HG03520 (cell line): ENCODE measurements at regions not wholly inside any gene's neighbourhood (a gene's known extent, or its start where the extent isn't known, plus 50 kb on each side); places are given as distances from the start of the nearest gene placed in this dataset.
A peak's percentile ranks its signal among the peaks of the same experiment; 100 is the strongest.

Experiments
- ATAC-seq: cut with Tn5 transposase; IDR thresholded peaks from one replicate; pipeline ENCODE4 v1.9.1; 2021; ENCODE audit warnings: mild to moderate bottlenecking, moderate library complexity; ENCODE audit not compliant: unreplicated experiment

DNA sequence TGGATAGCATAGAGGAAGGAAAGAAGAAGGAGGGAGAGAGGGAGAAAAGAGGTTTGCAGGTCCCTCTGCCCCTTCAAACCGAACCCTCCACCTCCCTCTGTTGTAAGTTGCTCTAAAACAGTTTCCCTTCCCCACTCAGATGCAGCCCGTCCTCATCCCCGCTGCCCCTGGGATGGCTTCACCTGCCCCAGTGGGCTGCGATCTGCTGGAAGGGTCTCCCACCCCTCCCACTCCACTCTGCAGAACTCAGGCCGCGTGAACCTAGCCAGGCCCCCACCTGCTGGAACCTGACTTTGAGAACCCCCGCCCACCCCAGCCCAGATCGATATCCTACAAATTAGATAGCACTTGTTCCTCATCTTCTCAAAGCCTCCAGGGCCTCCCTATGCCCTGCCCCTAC lies 190.8 kb downstream of the DLL1 start:
- ATAC-seq: no peak

DNA sequence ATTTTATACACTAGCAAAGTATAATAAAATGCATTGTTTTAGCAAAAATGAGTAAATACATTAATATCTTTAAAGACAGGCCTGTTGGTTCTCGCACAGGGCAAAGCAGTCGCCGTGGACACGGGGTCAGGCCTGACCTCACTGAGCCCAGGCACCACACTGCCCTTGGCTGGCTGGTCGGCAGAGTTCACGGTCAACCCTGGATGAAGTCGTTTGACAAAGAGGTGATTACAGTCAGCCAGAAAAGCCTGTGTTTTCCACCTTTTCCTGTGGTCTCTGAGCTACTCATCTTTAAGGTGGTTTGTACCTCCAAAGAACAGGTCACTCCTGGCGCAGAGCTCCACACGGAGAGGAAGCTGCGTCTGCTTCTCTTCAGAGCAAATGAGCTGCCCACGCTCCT lies 191.5 kb downstream of the DLL1 start:
- ATAC-seq: no peak

DNA sequence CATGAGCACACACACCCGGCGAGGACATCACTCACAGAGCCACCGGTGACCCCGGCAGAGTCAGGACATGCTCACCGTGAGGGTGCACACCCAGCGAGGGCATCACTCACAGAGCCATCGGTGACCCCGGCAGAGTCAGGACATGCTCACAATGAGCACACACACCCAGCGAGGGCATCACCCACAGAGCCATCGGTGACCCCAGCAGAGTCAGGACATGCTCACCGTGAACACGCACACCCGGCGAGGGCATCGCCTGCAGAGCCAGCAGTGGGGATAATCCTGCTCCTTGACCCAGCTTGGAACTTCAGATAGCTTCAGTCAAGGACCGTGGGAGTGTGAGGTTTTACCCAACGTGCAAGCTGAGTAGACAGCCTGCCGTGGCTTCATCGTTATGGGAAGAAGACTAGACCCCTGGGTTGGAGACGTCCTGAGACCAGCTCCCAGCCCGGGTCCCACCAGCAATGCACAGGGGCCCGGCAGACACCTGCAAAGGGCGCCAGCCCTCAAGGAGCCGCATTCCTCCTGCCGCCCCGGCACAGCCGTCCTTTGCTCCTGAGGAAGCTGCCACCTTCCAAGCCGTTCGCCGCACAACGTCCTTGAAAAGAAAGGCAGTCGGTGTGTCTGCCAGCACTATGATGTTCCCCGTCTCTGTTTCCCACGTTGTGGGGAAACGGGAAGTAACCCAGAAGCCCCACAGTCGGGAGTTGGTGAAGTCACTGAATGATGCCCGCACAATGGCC lies 192.3 kb downstream of the DLL1 start:
- ATAC-seq: no peak

DNA sequence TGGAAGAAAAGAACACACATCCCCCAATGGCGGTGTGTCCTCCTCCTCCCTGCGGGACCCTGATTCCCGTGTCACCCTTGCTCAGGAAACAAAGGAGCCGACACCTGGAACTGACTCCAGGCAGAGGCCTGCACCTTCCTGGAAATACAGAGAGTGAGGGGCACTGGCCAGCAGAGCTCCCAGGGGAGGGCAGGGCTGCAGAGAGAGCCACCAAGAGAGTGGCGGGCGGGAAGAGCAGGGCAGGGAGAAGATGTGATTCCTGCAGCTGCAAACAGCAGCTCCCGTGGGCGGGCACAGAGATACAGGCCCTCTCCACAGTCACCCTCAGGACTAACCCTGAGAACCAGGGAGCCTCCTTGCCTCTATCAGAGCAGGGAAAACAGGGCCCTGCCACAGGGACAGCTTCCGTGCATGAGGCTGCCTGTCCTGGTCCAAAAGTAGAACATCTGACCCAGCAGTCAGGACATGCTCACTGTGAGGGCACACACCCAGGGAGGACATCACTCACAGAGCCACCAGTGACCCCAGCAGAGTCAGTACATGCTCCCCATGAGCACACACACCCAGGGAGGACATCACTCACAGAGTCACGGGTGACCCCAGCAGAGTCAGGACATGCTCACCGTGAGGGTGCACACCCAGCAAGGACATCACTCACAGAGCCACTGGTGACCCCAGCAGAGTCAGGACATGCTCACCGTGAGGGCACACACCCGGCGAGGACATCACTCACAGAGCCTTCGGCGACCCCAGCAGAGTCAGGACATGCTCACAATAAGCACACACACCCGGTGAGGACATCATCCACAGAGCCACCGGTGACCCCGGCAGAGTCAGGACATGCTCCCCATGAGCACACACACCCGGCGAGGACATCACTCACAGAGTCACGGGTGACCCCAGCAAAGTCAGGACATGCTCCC lies 193.1 kb downstream of the DLL1 start:
- no peak for ATAC-seq

DNA sequence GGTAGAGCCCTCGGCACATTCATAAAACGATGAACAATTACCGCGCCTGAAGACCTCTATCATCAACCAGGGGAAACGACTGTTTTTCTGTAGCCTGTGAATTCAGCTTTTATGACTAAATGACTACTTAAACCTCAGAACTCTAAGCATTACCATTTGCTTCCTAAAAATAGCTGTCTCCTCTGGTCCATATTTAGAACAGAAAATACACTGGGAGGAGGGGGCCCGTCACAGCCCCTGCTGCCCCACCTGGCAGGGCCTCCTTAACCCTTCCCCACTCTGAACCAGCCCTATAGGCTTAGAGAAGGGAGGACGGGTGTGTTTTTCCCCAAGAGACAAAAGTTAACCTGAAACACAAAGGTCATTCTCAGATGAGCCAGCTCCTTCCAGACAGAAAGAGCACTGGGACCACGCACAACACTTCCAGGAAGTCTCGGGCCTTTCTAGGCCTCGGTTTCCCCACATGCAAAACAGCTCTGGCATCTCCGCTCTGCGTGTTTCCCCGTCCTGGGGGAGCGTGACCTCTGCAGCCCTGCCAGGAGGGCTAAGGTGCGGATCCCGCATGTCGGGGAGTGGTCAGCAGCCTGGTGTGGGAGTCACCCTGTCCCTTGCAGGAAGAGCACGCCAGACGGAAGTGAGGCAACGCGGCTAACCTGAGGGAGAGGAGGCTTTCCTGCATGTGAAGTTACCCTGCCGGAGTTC lies 193.9 kb downstream of the DLL1 start:
- no peak for ATAC-seq

DNA sequence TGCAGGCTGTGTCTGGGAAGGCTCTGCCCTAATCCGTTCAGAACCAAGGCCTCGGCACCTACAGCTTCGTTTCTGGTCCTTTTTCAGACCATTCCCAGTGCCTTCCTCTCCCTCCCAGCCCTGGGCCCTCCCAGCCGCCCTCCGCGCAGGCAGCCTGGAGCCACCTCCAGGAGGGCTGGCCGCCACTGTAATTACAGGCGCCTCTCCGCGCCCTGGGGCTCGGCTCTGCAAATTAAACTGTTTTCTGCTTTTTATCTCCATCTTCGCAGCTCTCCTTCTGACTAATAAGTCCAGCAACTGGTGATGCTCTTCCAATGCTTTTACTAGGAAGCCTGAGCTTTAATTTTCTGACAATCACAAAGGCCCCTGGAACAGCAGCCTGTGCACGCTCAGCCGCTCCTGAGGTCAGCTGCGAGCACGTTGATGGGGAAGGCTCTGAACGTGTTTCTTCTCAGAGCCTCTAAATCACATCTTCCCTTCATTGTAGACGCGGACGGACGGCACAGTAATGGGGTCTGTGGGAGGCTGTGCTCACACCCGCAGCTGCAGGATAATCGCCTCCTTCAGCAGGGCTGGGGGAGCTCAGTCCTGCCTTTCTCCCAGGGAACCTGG lies 194.6 kb downstream of the DLL1 start:
- no peak for ATAC-seq

DNA sequence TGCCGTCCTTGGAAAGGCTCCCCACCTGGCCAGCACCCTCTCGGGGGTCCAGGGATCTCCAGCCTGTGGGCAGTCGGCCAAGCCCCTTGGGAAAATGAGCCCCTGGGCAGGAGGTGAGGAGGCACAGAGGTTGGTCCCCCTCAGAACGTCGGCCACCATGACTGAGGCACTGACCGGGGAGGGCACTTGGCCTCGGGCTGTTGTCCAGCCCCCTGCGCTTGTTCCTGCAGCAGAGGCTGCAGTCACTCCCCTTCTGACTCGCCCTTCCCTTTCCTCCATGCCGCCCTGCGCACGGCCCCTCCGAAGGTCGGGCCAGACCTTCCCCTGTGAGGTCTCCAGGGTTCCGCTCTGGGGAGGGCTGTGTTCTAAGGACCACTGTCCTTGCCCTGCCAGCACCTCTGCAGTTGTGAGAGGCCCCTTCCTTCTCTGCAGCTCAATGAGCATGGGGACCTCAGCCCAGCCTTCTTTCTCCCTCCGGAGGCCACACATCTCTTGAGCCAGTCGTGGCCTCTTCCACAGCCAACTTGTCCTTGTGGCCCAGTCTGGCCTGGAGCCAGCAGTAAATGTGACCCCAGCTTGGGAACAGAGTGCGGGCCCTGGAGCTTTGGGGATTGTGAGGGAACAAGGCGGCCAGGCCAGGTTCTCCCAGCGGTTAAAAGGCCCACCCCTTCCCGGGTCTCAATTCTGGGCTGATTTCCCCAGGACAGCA lies 195.5 kb downstream of the DLL1 start:
- ATAC-seq: no peak

DNA sequence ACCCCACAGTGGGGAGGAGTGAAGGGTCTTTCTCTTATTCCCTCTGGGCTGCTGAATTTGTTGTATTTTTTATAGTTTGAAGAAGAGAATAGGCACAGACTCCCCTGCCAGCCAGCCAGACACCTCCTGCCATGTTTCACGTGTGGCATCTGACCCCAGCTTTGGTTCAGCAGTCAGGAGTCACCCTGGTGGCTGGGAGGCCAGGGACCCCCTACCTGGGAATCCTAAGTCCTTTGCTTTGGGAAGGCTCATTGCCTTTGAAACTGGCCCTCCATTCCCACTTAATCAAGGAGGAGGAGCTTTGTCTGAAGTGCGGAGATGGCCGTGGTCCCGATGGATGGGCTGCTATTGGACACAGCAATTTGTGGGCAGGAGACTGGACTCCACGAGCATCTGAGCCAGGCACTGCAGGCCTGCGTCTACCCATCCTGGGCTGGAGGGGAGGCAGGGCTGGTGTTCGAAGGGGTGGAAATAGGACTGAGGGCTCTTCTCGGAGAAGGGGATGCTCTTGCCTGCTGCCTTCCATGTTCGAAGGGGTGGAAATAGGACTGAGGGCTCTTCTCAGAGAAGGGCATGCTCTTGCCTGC lies 196.1 kb downstream of the DLL1 start:
- no peak for ATAC-seq

DNA sequence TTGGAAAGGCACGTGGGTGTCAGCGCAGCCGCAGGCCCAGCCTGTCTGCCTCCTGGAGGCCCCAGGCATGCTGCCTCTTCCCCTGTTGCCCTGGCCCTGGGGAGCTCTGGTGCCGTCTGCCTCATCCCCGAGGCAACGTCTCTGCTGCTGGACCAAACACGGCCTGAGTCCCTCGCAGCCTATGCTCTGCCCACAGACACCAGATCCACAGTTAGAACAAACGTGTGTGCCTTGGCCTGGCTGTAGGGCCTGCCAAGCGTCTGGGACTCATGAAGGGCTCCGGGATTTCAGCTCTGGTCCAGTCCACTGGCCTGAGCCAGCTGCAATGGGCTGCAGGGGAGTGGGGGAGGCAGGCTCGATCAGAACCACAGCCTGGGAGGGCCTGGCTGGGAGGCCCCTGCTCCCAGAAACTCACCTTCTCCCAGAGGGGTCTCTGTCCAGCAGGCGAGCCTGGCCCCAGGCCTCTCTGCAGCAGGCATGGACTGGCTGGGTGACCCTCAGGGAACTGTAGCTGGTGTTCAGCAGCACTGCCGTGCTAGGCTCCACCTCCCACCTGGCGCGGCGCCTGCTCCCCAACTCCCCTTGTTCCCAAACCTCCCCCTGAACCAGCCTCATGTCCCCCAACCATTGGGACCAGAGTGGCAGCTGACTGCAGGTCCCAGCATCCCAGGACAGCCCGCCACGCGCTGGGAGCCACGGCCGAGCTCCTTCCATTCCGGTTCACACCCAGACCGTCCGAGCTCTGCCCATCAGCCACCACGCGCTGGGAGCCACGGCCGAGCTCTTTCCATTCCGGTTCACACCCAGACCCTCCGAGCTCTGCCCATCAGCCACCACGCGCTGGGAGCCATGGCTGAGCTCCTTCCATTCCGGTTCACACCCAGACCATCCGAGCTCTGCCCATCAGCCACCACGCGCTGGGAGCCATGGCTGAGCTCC lies 197.0 kb downstream of the DLL1 start:
- no peak for ATAC-seq

DNA sequence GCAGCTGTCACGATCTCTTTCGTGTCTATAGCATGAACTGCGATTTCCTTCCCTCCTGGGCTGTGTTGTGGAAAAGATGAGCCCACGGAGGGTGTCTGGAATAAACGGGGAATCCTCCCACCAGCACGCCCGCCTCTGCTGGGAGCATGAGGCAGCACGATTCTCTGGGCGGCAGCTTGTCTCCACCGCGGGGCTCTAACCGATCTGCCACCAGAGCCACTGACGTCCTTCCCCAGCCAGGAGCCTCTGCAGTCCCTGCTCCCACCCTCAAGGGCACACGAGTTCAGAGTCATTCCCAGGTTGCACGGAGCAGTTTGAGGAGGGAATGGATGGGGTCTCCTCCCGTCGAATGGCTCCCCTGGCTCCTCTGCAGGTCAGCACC lies 197.6 kb downstream of the DLL1 start:
- no peak for ATAC-seq

DNA sequence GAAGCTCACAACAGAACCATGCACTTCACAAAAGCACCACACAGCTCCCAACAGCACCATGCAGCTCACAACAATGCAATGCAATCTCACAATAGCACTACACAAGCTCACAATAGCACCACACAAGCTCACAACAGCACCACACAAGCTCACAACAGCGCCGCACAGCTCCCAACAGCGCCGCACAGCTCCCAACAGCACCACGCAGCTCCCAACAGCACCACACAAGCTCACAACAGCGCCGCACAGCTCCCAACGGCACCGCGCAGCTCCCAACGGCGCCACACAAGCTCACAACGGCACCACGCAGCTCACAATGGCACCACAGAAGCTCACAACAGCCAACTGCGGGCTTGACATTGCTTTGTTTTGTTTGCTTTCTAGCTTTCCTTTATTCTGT lies 198.1 kb downstream of the DLL1 start:
- no peak for ATAC-seq

DNA sequence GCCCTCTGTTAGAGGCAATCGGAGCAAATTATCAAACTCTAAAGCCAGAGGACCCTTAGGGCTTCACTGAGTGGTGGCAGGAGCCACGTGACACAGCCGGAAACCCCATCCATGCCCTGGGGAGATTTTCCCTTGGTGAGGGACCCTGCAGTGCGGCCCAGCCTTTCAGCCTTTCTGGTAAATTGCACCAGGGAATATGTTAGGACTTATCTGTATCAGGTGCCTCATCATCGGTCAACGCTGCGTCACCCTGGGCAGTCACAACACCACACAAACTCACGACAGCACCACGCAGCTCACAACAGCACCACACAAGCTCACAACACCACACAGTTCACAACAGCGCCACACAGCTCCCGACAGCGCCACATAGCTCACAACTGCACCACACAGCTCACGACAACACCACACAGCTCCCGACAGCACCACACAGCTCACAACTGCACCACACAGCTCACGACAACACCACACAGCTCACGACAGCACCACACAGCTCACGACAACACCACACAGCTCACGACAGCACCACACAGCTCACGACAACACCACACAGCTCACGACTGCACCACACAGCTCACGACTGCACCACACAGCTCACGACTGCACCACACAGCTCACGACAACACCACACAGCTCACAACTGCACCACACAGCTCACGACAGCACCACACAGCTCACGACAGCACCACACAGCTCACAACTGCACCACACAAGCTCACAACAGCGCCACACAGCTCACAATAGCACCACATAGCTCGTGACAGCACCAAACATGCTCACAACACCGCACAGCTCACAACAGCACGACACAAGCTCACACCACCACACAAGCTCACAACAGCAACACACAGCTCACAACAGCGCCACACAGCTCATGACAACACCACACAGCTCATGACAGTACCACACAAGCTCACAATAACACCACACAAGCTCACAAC lies 199.0 kb downstream of the DLL1 start:
- no peak for ATAC-seq

DNA sequence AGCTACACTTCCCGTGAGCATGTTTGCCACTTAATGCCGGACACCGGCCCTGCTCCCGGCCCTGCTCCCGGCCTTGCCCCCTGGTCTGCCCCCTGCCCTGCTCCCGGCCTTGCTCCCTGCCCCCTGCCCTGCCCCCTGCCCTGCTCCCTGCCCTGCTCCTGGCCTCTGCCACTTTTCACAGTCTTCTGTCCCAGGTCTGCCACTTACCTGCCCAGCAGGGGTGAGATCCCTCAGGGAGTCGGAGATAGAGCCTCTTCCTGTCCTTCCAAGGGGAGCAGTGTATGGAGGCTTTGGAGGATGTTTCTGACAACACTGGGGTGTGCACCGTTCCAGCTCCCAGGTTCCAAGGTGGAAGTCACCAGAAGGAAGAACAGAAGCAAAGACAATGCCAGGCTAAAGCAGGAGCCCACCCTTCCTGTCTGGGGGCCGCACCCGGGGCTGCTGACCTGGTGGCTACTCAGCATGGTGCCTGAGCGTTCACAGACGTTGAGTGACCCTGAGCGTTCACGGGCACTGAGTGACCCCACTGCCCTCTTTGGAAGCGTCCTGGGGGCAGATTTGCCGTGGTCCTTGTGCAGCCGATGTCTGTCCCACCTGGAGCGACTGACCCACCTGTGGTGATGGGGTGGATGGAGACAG lies 199.8 kb downstream of the DLL1 start:
- no peak for ATAC-seq

DNA sequence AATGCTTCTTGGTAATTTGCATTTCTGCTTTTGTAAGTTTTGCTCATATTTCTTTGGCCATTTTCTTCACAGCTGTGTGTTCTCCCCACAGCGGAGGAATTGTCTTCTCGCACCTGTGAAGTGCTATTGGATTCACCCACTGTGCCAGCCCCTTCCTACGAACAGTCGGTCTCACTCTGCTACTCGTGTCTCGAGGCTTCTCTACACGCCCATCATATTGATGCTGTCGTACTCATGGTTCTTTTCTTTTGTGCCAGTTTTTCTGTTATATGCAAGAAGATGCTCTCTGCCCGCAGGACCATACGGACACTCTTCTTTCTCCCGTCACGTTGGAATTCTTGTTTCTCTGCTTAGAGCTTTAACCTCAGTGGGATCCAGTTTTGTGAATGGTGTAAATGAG lies 200.3 kb downstream of the DLL1 start:
- ATAC-seq: no peak

DNA sequence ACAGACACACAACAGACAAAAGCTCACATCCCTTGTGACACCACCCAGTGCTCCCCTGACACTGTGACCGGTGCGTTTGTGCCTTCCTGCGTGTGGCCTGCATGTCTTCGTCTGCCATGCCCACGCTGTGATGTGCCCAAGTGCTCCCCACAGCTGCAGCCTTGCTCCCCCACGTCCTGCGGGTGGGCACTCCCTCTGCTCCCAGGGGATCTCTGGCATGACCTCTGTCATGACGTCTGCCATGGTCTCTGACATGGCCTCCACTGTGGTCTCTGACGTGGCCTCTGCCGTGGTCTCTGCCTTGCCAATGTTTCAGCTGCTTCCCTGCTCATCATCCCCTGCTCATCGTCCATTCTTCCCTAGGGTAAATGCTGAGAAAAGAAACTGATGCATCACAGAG lies 200.9 kb downstream of the DLL1 start:
- ATAC-seq: peak; percentile 11

DNA sequence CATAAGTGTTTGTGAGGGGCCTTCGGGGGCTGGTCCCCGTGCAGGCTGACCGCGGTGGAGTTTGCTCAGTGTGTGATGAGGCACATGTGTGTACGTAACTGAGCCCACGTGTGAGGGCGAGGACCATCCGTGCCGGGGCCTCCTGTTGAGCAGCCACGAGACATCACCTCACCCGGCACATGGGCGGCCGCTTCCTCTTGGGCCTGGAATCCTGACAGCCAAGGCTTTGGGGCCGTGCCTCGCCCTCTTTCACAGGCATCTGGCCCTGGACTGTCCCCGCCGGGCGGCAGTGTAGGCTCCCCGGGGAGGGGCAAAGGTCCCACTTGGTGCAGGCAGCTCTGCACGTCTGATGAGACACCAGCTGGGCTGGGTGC lies 202.3 kb downstream of the DLL1 start:
- peak; percentile 3 for ATAC-seq

DNA sequence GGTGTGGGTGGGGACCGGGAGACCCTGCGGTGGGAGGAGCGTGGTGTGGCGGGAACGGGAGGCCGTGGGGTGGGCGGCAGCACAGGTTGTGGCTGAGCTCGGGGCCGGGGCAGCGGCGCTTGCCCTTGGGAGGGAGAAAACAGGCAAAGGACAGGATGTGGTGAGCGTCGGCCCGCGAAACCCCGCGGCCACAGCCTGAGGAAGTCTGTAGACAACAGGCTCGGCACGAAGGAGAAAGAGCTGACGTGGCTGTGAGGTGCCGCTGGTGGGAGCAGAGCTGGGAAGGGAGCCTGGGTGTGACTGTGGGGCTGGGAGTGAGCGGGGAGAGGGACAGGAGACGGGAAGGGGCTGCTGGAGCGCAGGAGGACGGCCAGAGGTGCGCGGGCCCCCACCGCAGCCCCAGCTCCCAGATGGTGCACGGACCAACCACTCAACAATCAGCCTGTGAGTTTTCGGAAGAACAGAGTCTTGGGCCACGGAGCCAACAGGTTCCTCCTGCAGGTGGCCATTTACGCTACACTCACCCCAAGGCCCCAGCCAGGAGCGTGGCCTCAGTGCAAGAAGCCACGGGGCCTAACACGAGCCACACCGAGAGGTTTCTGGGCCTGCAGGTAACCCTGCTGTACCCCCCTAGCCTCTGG lies 202.8 kb downstream of the DLL1 start:
- peak; percentile 55 for ATAC-seq
